VCaP (cell line): ENCODE measurements at regions not wholly inside any gene's neighbourhood (a gene's known extent, or its start where the extent isn't known, plus 50 kb on each side); places are given as distances from the start of the nearest gene placed in this dataset.

Experiments
- H3K27ac ChIP-seq: fragments of 450-650 bp; 2 replicates; pipeline ENCODE4 v1.5.1; 2017
- TF ChIP-seq, protein P1 (sequence below): fragments of 450-650 bp; conservative IDR thresholded peaks from 2 replicates; pipeline ENCODE4 v1.5.1; 2017; ENCODE audit warnings: mild to moderate bottlenecking, moderate library complexity

DNA sequence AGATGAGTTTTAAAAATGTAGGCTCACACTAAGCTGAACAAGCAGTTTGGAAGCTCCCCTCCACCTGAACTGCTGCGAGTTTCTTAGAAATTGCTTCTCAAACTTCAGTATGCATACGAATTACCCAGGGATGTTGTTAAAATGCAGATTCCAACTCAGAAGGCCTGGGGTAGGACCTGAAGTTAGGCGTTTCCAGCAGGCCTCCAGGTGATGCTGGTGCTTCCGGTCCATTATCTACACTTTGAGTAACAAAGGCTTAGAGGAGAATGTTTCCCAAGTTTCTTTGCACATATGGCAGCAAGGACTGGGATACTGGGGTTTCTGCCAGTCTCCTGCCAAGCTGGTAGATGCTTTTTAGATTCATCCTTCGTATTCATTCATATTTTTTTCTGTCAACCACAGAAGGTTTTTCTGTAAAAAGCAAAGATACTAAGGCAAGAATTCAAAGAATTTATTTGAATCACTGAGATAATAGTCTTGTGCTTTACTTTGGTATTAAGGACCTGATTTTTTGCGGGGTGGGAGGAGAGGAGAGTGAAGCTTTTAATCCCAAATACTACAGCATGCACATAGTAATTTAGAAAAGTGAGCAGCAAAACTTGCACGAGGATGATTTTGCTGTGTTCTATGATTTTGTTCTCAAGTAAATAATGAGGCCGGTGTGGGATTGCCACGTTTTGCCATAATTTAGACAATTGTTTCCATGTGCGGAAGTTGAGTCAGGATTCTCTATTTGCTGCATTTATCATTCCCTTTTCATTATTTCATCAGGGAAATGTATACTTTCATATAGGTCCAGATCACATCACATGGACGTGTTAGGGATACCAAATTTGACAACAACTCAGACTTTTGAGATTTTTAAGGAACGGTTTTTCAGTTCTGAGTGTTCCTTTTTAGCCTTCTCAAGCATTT lies 137.6 kb upstream of the SPATS2L start:
- TF ChIP-seq, protein P1, sequence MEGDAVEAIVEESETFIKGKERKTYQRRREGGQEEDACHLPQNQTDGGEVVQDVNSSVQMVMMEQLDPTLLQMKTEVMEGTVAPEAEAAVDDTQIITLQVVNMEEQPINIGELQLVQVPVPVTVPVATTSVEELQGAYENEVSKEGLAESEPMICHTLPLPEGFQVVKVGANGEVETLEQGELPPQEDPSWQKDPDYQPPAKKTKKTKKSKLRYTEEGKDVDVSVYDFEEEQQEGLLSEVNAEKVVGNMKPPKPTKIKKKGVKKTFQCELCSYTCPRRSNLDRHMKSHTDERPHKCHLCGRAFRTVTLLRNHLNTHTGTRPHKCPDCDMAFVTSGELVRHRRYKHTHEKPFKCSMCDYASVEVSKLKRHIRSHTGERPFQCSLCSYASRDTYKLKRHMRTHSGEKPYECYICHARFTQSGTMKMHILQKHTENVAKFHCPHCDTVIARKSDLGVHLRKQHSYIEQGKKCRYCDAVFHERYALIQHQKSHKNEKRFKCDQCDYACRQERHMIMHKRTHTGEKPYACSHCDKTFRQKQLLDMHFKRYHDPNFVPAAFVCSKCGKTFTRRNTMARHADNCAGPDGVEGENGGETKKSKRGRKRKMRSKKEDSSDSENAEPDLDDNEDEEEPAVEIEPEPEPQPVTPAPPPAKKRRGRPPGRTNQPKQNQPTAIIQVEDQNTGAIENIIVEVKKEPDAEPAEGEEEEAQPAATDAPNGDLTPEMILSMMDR: no peak
- H3K27ac ChIP-seq: peak overlapping the region; percentile 64

DNA sequence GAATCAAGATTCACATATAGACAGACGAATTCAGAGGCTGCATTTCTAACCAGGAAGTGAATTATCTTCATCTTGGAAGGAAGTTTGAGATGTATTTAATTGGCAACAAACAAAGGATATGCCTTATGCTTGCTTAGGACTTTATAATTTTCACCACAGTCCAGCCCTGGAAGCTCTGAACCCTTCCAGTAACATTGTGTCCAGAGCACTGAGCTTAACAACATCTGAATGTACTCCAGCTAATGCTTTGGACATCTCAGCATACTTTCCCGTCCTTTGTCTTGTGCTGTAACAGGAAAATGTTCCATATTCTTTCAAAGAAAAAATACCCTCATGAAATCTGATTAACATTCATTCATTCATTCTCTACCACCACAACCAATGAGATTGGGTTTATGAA lies 136.3 kb upstream of the SPATS2L start:
- TF ChIP-seq, protein P1: no peak
- H3K27ac ChIP-seq: peak overlapping the region; percentile 64

DNA sequence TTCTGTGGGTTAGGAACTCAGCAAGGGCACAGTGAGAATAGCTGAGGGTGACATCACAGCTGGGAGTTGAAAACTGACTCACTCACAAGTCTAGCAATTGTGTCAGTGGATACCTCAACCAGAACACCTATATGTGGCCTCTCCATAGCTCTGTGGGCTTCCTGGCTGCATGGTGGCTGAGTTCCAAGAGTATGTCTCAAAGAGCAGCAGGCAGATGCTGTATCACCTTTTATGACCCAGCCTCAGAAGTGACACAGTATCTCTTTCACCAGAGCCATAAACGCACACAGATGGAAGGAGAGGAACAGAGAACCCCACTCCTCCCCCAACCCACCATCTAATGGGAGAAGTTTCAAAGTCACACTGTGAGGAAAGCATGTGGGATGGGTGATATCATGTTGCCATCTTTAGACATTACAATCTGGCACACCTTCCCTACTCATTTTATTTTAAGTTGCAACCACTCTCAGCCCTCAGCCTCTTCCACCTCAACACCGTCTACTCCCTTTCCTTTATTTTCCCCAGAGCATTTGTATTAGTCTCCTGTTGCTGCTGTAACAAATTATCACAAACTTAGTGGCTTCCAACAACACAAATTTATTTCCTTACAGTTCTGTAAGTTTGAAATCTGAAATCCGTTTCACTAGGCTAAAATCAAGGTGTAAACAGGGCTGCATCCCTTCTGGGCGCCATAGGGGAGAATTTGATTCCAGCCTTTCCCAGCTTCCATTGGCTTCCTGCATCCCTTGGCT lies 134.6 kb upstream of the SPATS2L start:
- TF ChIP-seq, protein P1: no peak
- no peak overlapping the region for H3K27ac ChIP-seq

DNA sequence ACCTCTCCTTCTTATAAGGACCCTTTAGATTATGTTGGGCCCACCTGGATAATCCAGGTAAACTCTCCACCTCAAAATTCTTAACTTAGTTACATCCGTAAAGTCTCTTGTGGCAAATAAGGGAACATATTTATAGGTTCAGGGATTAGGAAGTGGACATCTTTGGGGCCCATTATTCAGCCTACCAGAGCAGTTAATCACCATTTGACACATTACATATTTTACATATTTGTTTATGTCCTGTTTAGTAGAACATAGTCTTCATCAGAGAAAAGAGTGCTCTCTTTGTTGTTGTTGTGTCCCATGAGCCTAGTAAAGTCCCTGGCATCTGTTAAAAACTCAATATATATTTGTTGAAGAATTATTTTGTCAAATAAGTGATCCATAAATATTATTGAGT lies 134.0 kb upstream of the SPATS2L start:
- H3K27ac ChIP-seq: no peak overlapping the region

DNA sequence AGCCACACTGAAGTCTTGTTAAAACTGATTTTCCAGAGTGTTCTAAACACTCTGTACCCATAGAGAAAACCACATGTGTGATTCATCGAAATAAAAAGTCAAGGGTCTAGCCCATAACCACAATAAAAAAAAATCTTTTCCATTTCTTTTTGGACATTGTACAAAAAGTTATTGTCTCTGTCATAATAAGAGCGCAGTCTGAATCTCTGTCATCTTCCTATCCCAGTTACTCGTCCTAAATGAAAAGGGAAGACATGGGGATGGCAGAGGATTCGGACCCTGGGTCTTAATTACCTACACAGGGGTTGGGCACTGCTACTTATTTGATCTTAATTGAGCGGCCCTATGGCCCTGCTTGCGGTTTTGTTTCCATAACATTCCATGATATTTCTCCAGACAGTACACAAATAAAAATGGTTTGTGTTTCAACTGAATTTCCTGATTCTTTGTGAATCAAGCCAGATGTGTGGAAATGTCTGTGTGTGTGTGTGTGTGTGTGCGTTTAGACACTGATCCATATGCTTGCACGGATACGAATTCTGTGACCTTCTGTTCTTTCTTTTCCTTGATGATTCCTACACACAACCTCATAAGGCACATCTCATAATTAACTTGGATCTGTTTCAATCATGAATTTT lies 133.4 kb upstream of the SPATS2L start:
- TF ChIP-seq, protein P1: no peak

More for the DNA sequence above, 134.0 kb upstream of the SPATS2L start:
- TF ChIP-seq, protein P1: no peak

DNA sequence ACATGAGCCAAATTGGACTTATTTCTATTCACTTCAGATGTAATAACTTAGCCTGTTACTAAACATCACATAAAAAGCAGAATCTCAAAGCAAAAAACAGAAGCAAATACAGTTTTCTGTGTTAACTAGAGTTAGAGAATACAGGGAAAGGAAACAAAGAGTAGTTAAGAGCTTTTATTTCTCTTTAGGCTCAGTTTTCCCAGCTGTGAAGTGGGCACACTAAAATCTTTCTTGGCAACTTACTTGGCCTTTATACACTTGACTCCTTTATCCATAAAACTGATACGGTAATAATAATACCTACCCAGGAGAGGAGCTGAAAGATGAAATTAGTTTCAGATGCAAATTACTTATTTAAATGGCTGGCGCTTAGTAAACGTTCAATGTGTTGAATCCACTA lies 132.8 kb upstream of the SPATS2L start:
- H3K27ac ChIP-seq: no peak overlapping the region
- TF ChIP-seq, protein P1: no peak

More for the DNA sequence above, 133.4 kb upstream of the SPATS2L start:
- H3K27ac ChIP-seq: no peak overlapping the region
